ENCODE measurements at regions not wholly inside any gene's neighbourhood (a gene's known extent, or its start where the extent isn't known, plus 50 kb on each side); places are given as distances from the start of the nearest gene placed in this dataset.
A peak's percentile ranks its signal among the peaks of the same experiment; 100 is the strongest.
"Not testable (repeated sequence)": the region's sequence is repeated elsewhere in the genome, so short reads cannot be mapped to it uniquely, and the experiment has no call there.

DNA sequence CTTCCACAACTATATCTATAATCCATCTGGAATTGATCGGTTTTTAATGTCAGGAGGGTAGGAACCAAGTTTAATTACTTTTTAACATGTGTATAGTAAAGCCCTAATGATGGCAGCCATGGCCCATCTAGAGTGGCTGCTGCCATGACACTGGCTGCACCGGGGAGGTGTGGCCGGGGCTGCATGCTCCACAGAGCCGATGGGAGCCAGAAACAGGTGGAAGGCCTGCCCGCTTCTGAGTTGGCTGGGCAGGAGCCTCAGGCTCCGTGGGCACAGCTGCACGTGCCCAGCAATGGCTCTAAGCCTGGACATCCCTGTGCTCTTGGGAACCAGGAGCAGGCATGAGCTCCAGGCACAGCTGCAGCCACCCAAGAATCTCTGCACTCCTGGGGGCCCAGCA is 73.0 kb downstream of the GBP6 start:
- DNase-seq: no peak

DNA sequence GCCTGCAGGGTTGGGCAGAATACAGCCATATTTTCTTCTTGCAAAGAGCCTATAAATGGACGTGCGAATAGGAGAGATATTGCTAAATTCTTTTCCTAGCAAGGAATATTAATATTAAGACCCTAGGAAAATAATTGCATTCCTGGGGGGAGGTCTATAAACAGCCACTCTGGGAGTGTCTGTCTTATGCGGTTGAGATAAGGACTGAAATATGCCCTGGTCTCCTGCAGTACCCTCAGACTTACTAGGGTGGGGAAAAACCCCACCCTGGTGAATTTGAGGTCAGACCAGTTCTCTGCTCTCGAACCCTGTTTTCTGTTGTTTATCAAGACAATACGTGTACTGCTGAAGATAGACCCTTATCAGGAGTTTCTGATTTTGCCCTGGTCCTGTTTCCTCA is 74.4 kb downstream of the GBP6 start:
- not testable (repeated sequence) for DNase-seq

DNA sequence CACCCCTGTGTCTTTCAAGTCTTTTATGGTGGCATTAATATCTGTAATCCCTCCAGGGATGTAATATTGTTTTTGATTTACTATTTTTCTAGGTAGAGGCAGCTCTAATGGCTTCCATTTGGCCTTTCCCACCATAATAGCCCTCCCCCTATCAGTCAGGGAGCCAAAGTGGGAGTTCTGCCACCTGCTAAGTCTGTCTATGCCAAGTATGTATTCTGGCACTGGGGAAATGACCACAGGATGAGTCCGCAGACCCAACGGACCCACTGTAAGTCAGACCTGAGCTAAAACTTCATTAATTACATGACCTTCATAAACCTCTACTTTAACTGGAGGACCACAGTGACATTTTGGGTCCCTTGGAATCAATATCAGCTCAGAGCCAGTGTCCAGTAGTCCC is 77.1 kb downstream of the GBP6 start:
- DNase-seq: no peak

DNA sequence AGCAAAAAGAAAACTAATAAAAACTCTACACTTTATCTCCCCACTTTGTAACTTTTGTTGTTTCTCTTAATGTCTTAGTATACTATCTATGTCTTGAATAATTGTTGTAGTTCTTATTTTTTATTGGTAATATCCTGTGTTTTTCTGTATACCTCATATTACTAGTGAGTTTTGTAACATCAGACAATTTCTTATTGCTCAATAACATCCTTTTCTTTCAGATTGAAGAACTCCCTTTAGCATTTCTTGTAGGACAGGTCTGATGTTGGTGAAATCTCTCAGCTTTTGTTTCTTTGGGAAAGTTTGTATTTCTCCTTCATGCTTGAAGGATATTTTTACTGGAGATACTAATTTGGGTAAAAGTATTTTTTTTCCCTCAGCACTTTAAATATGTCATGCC is 79.8 kb upstream of the LRRC8B start:
- no peak for DNase-seq

DNA sequence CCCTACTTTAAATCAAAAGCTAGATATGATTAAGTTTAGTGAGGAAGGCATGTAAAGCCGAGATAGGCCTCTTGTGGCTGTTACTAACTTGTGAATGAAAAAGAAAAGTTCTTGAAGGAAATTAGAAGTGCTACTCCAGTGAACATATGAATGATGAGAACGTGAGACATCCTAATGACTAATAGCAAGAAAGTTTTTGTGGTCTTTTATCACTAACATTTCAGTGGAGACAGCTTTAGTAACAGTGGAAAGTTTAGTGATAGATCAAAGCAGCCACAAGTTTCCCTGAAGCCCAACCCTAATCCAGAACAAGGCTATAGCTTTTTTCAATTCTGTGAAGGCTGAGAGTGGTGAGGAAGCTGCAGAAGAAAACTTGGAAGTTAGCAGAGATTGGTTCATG is 73.6 kb upstream of the LRRC8B start:
- DNase-seq: no peak

DNA sequence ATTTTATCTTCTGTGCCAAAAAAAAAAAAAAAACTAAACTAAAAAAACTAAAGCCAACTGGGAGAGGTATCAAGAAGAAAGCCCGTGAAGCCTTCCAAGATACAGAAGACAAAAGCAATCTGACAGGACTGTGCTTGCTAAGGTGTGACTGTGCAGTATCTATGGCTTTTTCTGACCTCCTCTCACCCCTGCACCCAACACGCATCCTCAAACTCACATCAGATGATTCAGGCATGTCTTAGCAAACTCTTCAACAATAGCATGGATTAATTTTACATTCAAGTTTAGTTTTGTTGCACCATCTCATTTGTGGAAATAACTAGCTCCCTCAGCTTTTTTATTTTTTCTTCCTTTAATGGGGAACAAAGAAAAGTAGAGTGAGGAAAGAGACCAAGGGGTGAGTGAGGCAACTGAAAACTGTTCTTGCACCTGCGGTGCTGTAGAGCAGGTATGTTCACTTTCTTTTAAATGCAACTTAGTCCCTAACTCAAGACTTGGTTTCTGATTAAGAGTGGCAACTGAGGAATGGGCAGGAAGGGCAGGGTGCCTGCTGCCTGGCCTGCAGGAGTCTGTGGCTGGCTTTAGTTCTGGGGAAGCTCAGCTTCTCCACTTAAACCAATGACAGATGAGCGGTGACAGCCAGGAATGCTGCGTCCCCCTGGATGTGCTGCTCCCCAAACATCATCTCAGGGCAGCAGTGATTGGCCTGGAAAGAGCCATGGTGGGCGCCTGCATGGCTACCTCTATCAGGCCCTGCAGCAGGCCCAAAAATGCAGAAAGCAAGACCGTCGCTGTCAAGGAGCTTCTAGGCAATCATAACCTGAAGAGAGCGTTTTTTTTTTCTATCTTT is 71.3 kb upstream of the LRRC8B start:
- DNase-seq: no peak

DNA sequence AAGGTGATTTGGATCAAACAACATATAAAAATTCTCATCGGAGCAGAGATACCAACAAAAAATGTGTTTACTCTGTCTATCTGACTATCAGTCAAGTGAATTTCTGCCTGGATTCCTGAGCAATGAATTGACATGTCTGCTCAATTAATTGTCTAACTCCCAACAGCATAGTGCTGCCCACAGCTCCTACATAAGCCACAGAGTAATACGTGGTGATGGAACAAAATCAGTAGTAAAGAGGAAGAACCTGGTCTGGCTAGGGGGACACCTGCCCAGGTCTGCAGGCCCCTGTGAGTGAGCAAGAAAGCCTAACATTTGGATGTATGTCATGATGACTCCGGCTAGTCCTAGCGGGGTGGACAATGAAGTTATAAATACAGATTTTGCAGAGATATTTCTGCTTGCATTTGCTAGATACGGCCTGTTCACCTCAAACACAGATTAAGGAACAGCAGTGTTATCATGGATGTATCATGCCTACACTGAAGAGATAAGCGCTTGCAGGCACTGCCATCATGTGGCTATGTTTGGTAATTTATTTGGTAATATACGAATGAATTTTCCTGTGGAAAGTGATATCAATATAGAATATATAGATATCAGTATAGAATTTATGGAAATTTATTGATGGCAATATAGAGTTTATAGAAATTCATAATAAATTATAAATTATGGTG is 69.6 kb upstream of the LRRC8B start:
- peak; percentile 83 for DNase-seq

DNA sequence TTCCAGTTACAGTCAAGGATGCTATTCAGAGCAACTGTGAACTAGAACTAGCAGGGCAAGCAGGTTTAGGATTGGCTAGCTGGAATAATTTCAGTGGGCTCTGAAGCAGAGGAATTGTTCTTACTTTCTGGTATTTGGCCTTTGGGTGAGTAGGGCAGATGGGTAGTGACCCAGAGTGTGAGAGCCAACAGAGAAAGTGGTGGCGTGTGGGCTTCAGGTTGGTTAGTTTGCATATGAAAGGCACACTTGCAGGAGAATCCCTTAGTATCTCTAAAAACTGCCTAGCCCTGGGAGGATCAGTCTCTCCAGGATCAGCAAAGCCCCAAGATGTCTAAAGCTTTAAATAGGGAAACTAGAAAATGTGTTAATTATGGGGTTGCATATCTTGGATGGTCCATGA is 67.6 kb upstream of the LRRC8B start:
- DNase-seq: no peak

DNA sequence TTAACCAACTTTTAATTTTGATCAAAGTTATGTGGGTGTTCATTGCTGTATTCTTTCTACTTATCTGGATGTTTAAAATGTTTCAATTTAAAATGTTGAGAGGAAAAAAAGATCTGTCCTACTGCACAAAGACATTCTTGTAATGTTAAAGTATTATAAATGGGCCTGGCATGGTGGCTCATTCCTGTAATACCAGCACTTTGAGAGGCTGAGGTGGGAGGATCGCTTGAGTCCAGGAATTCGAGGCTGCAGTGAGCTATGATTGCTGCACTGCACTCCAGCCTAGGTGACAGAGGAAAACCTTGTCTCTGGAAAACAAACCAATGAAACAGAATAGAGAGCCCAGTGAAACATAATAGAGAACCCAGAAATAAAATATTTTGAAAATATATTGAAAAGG is 65.5 kb upstream of the LRRC8B start:
- no peak for DNase-seq

DNA sequence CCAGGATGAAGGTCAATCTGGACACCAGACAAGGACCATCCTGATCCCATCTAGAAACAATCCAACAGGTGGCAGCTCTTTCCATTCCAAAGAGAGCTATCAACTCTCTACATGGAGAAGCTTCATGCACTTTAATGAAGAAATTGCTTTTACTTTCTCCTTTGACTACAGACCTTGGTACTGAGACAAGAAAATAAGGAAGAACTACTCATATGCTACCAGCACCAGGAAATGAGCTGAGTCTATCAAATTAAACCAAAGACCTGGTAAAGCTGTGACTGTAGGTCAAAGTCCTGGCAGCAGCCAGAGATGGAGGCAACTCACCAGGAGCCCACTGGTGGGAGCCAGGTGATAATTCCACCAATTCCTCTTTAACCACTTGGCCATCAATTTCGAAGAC is 64.3 kb upstream of the LRRC8B start:
- DNase-seq: no peak

DNA sequence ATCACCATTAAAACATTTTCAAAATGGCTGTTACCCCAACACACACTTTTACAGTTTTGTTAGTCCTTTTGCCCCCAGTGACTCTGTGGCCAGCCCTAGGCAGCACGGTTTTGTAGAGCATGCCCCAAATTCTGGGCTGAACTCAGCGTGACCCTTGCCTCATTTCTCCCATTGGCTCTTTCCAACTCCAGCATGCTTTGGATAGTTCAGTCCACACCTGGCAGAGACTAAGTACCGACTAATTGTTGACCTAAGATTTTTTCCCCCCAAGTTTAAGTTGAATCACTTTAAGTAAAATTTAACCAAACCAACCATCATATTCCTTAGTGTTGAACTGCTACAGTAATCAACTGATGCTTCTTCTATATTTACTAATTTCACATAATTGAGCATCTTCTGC is 62.4 kb upstream of the LRRC8B start:
- no peak for DNase-seq

DNA sequence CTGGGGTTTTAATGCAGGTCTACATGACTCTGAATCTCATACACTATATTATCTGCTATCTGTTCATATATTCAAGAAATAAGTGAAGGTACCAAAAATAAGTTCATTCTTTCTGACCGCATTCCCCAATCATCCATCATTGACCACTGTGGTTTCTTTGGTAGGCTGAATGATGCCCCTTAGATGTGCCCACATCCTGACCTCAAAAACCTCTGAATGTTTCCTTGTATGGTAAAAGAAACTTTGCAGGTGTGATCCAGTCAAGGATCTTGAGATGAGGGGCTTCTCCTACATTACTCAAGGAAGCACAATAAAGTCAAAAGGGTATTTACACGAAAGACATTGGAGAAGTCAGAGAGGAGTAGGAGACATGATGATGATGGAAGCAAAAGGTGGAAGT is 60.6 kb upstream of the LRRC8B start:
- no peak for DNase-seq

DNA sequence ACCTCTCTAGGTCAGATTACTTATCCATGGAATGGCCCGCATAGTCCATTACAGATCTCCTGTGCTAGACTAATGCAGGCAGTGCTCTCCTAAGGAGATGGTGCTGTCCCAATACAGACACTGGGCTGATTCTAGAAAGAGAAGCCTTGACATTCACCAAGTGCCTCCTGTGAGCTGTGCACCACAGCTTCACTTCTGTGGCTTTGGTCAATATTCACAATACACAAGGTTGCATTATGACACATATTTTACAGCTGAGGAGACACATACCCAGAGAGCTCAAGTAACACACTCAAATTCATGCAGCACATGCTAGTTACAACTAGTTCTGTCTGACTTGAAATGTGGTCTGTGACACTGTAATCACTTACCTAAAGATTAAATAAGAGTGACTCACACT is 59.4 kb upstream of the LRRC8B start:
- no peak for DNase-seq

DNA sequence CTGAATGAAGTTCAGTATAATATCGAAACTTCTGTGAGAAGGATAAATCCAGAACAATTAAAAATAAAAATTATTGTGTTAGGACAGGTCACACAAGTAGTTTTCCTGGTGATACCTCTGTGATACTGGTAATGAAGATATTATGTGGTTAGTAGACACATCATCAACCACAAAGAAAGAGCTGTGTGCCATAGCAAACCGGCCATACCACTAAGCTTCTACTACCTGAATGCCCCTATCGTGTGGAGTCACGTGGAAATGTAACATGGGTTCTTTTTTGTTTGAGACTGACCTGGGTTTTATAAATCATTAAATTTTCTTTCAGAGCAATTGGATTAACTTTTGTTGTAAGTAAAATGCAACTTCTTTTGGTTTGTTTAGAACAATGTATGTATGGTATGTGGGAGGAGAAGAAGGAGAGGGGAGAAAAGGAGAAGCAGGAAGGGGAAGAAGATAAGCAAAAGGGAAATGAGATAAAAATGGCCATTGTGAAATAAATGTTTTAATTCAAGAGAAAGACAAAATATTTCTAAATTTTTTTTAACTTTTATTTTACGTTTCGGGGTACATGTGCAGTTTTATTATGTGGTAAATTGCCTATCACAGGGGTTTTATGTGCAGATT is 58.2 kb upstream of the LRRC8B start:
- DNase-seq: peak; percentile 49

DNA sequence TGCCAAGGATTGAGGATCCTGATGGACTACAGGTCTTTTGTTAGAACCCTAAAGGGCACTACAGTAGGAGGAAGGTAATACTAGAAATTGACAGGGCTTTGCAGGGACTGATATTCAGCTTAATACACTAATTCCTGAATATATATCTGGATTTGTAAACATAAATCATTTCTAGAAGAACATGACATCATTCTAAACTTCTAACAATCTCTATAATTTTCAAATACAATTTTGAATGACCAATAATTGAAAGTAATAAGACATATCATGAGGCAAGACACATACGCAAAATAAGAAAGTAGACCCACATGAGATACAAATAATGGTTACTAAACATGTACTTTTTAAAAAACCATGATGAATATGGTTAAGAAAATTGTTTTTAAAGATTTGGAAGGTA is 52.4 kb upstream of the LRRC8B start:
- DNase-seq: no peak

DNA sequence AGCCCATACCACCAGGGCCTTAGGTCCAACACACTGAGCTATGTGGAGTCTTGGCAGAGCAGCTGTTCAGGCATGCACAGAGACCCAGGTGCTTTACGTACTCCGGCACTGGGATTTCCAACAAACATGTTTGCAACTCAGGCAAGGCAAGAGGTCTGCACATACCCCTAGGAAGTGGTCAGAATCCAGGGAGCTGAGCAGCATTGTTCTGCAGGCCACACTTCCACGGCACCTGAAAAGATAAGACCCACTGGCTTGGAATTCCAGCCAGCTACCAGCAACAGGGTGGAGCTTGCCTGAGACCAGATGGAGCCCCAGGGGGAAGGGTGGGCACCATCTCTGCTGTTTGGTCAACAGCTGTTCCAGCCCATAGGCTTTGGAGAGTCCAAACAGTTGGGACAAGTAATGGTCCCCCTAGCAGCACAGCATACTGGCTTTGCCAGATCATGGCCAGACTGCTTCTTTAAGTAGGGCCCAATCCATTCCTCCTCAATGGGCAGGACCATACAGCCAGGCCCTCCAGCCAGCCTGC is 51.7 kb upstream of the LRRC8B start:
- DNase-seq: no peak
